Endothelial cell of umbilical vein (primary cell): ENCODE measurements at regions not wholly inside any gene's neighbourhood (a gene's known extent, or its start where the extent isn't known, plus 50 kb on each side); places are given as distances from the start of the nearest gene placed in this dataset.

Experiments
- BruUV-seq: library from RNA; stranded (reverse); fragments of 400-500 nt; replicated peaks from 2 replicates; lab custom pipeline; 2021; lab: Mats Ljungman, UMichigan
- CTCF ChIA-PET: fragments of 300-600, 350-600 bp; sonication (Branson Sonifier 250); formaldehyde crosslinking; loops from one replicate; lab custom pipeline; 2021; ENCODE audit warnings: antibody characterized with exemption, inconsistent platforms; lab: Charles Lee
- POLR2A ChIA-PET: fragments of 300-600, 350-600 bp; sonication (Branson Sonifier 250); formaldehyde crosslinking; loops from one replicate; lab custom pipeline; 2021; ENCODE audit warnings: antibody characterized with exemption, inconsistent platforms; lab: Charles Lee
- DNase-seq: peaks from one replicate; pipeline ENCODE4 v3.0.0-alpha.2; 2011; ENCODE audit warnings: low read depth, low spot score
- FAIRE-seq: peaks from 2 replicates; lab custom pipeline; 2011; peaks lifted over from hg19 to GRCh38; lab: Jason Lieb, UNC
- H2AFZ ChIP-seq: 2 replicates; pipeline ENCODE4 v1.6.0; 2012; ENCODE audit warnings: low read depth, low read length, control low read depth, inconsistent platforms
- H3K27ac ChIP-seq: 2 replicates; pipeline ENCODE4 v1.5.1; 2011; ENCODE audit warnings: low read depth, mild to moderate bottlenecking, control low read depth, low read length, moderate library complexity; ENCODE audit not compliant: insufficient read depth
- H3K27me3 ChIP-seq, 2 experiments: 2 replicates each; pipeline versions ENCODE4 v1.6.0 to v1.6.1; 2011; ENCODE audit warnings: low read length in 2 of 2, mixed read lengths in 1 of 2; ENCODE audit not compliant: control insufficient read depth in 2 of 2, insufficient read depth in 2 of 2
- H3K36me3 ChIP-seq, 2 experiments: 2 replicates in 1 of 2; 3 replicates in 1 of 2; pipeline ENCODE4 v1.5.1; 2011; ENCODE audit warnings: low read length in 2 of 2, mild to moderate bottlenecking in 1 of 2, moderate library complexity in 1 of 2; ENCODE audit not compliant: control insufficient read depth in 2 of 2, insufficient read depth in 2 of 2; ENCODE audit errors: extremely low read depth in 1 of 2
- H3K4me1 ChIP-seq: 3 replicates; pipeline ENCODE4 v1.5.1; 2011; ENCODE audit warnings: mild to moderate bottlenecking, low read length; ENCODE audit not compliant: control insufficient read depth, insufficient read depth; ENCODE audit errors: extremely low read depth
- H3K4me2 ChIP-seq: 2 replicates; pipeline ENCODE4 v1.6.1; 2011; ENCODE audit warnings: low read length, control low read depth, mixed read lengths; ENCODE audit not compliant: insufficient read depth
- H3K4me3 ChIP-seq, 3 experiments: fragments of 200-600 bp in 1 of 3; sonication (generic), shearing (Covaris generic) in 1 of 3; replicated peaks in 1 of 3; 2 replicates each; pipeline ENCODE4 v1.5.1; 2011 to 2016; ENCODE audit warnings: control low read depth in 3 of 3, low read length in 3 of 3, mild to moderate bottlenecking in 2 of 3, inconsistent platforms in 1 of 3, low read depth in 1 of 3, moderate library complexity in 1 of 3; ENCODE audit not compliant: insufficient read depth in 1 of 3
- H3K79me2 ChIP-seq: 2 replicates; pipeline ENCODE4 v1.6.0; 2012; ENCODE audit warnings: low read length, inconsistent platforms; ENCODE audit not compliant: control insufficient read depth, insufficient read depth
- H3K9ac ChIP-seq: replicated peaks from 2 replicates; pipeline ENCODE3; 2011; ENCODE audit warnings: low read length, control low read depth; ENCODE audit not compliant: insufficient read depth; ENCODE audit errors: extremely low read depth
- H3K9me1 ChIP-seq: replicated peaks from 3 replicates; pipeline ENCODE4 v1.6.0; 2011; ENCODE audit warnings: mild to moderate bottlenecking, low read length; ENCODE audit not compliant: control insufficient read depth, insufficient read depth; ENCODE audit errors: extremely low read depth
- H3K9me3 ChIP-seq: replicated peaks from 2 replicates; pipeline ENCODE4 v1.5.1; 2012; ENCODE audit warnings: low read length, inconsistent platforms; ENCODE audit not compliant: control insufficient read depth, insufficient read depth
- H4K20me1 ChIP-seq: replicated peaks from 2 replicates; pipeline ENCODE3; 2011; ENCODE audit warnings: mild to moderate bottlenecking, low read length; ENCODE audit not compliant: control insufficient read depth, insufficient read depth; ENCODE audit errors: extremely low read depth
- CTCF ChIP-seq, 2 donors: IDR thresholded peaks; 1 replicate in 1 of 2; 2 replicates in 1 of 2; pipeline ENCODE4 v1.5.1; 2011; ENCODE audit warnings: low read length in 2 of 2, mild to moderate bottlenecking in 2 of 2, moderate library complexity in 2 of 2, control low read depth in 1 of 2, inconsistent platforms in 1 of 2, low read depth in 1 of 2; ENCODE audit not compliant: insufficient read depth in 1 of 2; ENCODE audit errors: extremely low read depth in 1 of 2
- EZH2 ChIP-seq: IDR thresholded peaks from 2 replicates; pipeline ENCODE4 v1.6.1; 2012; ENCODE audit warnings: borderline replicate concordance, low read depth, mild to moderate bottlenecking, moderate library complexity, low read length, inconsistent platforms; ENCODE audit not compliant: severe bottlenecking
- FOS ChIP-seq: IDR thresholded peaks from 2 replicates; pipeline ENCODE4 v1.6.1; 2011; ENCODE audit warnings: mild to moderate bottlenecking, low read length, moderate library complexity, borderline replicate concordance; ENCODE audit not compliant: insufficient read depth
- GATA2 ChIP-seq: IDR thresholded peaks from 2 replicates; pipeline ENCODE4 v1.7.0; 2011; ENCODE audit warnings: low read depth, mild to moderate bottlenecking, moderate library complexity, mixed read lengths, low read length; ENCODE audit not compliant: insufficient read length, insufficient read depth
- MYC ChIP-seq: IDR thresholded peaks from one replicate; pipeline ENCODE4 v1.6.1; 2011; ENCODE audit warnings: mild to moderate bottlenecking, low read depth, low read length
- POLR2A ChIP-seq: IDR thresholded peaks from 2 replicates; pipeline ENCODE4 v1.6.1; 2012; ENCODE audit warnings: low read depth, mild to moderate bottlenecking, control low read depth, low read length
- POLR2AphosphoS5 ChIP-seq: IDR thresholded peaks from 2 replicates; pipeline ENCODE4 v1.6.1; 2012; ENCODE audit warnings: low read depth, mild to moderate bottlenecking, control low read depth, low read length, moderate library complexity; ENCODE audit not compliant: insufficient read depth
- dilution Hi-C: fragments of 300-500 bp; cut with MboI; formaldehyde crosslinking; loops from one replicate; pipeline ENCODE4 v1.15.0; 2019; ENCODE audit warnings: low sequenced_read_pairs; ENCODE audit not compliant: extremely low pct_ligation_motif_present
- intact Hi-C: fragments of 100-400 bp; cut with micrococcal nuclease; formaldehyde crosslinking; loops from one replicate; pipeline ENCODE4 v1.10.0; 2022

DNA sequence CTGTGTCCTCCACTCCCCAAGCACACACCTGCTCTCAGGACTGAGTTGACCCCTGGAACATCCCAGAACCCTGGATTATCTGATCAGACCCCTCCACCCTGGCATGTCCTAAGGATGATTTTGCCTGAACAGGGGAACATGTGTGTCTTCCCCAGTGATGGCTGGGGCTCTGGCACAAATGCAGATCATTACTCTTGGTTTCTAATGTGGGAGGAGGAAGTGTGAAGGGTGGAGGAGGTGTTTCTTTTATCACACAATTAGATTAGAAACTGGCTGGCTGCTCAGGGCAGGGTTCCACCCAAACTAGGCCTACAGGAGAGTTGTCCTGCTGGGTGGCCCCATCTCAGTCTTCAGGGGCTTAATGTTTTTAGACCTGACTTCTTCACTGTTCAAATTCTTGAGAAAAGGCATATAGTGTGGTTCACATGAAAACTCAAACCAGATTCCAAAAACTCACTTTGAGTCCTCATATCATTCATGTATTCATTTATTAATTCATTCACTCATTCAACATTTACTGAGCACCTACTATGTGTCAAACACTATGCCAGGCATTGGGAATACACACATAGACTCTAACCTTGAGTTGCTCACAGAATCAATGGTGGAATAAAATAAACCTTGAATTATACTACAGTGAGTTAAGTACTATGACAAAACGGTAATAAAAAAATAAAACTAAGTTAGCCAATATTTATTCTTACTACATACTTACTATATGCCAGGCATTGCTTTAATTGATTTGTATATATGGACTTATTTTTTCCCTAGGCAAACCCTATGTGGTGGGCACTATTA is 221.8 kb upstream of the JUN start:
- no peak for FAIRE-seq
- intact Hi-C loops, result no loop called here
- no peak overlapping the region for H2AFZ ChIP-seq
- H3K9ac ChIP-seq, result no peak overlapping the region
- H3K9me3 ChIP-seq, result no peaks in the 10 kb centered on the region
- H4K20me1 ChIP-seq, result no peaks in the 10 kb centered on the region
- no peak overlapping the region for H3K4me3 ChIP-seq
- dilution Hi-C loops, result no loop called here
- H3K4me1 ChIP-seq, result peaks cover 3% of the 10 kb centered on the region
- no peaks in the 10 kb centered on the region for H3K36me3 ChIP-seq
- H3K27me3 ChIP-seq, result no peaks in the 10 kb centered on the region
- no TSS peak for BruUV-seq
- no peak for DNase-seq
- TF ChIP-seq MYC, result no peak
- no peak for TF ChIP-seq POLR2A
- no peak for TF ChIP-seq FOS
- no peak for TF ChIP-seq POLR2AphosphoS5
- no peak for TF ChIP-seq GATA2
- TF ChIP-seq EZH2, result no peak
- TF ChIP-seq CTCF (IDR thresholded peaks at IDR 0.05; ENCODE audit: extremely low read depth in 1 of 2, insufficient read depth in 1 of 2, low read depth in 1 of 2, low read length in 2 of 2), result no peak
- H3K9me1 ChIP-seq, result no peaks in the 10 kb centered on the region
- CTCF ChIA-PET, result interaction anchor here (0.6 to 0.8 kb wide), 2 partner anchors 8 to 181 kb away, joined by 3 to 4 read pairs; no protein-coding TSS in a partner anchor
- H3K4me2 ChIP-seq, result no peak overlapping the region
- POLR2A ChIA-PET, result no interaction called here
- no peaks in the 10 kb centered on the region for H3K79me2 ChIP-seq
- no peak overlapping the region for H3K27ac ChIP-seq
